Prostate gland (tissue), 1 donor: ENCODE measurements at regions not wholly inside any gene's neighbourhood (a gene's known extent, or its start where the extent isn't known, plus 50 kb on each side); places are given as distances from the start of the nearest gene placed in this dataset.

Experiments
- POLR2A ChIP-seq: fragments of 450-650 bp; IDR thresholded peaks from one replicate; pipeline ENCODE4 v1.6.1; 2016; ENCODE audit warnings: antibody characterized with exemption, mild to moderate bottlenecking
- POLR2AphosphoS5 ChIP-seq: sonication (generic); formaldehyde crosslinking; IDR thresholded peaks from one replicate; pipeline ENCODE4 v1.6.1; 2017; ENCODE audit warnings: antibody characterized with exemption

DNA sequence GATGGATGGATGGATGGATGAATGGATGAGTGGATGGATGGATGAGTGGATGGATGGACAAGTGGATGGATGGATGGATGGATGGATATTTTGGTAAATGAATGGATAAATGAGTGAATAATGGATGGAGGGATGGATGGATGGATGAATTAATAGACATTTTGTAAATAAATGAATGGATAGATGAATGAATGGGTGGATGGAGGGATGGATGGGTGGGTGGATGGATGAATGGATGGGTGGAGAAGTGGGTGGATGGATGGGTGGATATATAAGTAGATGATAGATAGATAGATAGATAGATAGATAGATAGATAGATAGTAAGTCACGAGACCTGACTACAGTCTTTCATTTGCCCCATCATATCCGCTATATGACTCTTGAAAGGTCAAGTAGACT lies 82.7 kb upstream of the OLFM1 start:
- TF ChIP-seq POLR2A (no peak), POLR2AphosphoS5 (no peak)
